ENCODE measurements at regions not wholly inside any gene's neighbourhood (a gene's known extent, or its start where the extent isn't known, plus 50 kb on each side); places are given as distances from the start of the nearest gene placed in this dataset.
A peak's percentile ranks its signal among the peaks of the same experiment; 100 is the strongest.

DNA sequence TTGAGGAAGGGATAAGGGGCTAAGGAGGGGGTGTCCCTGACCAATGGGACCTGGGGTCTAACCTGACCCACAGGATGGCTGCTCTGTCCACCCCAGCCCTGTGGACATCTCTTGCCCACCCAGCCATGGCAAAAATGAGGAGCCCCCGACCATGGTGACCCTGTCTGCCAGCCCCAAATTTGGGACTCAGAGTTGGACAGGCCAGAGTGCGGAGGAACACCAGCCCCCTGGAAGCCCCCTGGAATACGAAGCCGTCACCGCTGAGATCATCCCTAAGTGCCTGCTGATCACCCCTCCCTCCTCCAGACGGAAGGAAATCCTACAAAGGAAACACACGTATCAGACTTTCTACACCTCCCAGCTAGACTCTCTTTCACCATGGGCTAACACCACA, 119.3 kb downstream of the SIK1 start:
- peak overlapping the region; percentile 40; the same call in 1 of the 2 replicates for H3K4me2 ChIP-seq (ENCODE audit: low read length)
- TF ChIP-seq POLR2A (IDR thresholded peaks at IDR 0.05; ENCODE audit: borderline replicate concordance, extremely low read depth, insufficient read depth, insufficient read length), result no peak
- TF ChIP-seq TCF7L2 (IDR thresholded peaks at IDR 0.05; ENCODE audit: borderline replicate concordance, extremely low read depth, insufficient read depth, insufficient read length), result no peak
- TF ChIP-seq, protein P1, sequence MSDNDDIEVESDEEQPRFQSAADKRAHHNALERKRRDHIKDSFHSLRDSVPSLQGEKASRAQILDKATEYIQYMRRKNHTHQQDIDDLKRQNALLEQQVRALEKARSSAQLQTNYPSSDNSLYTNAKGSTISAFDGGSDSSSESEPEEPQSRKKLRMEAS (IDR thresholded peaks at IDR 0.05), result no peak
- no peak for TF ChIP-seq CBX3 (IDR thresholded peaks at IDR 0.05; ENCODE audit: low read depth)
- no peak for TF ChIP-seq ZNF274 (IDR thresholded peaks at IDR 0.05; ENCODE audit: low read depth, low read length)
- no peak for TF ChIP-seq SIN3A (IDR thresholded peaks at IDR 0.05; ENCODE audit: low read depth)
- TF ChIP-seq EGR1 (IDR thresholded peaks at IDR 0.05; ENCODE audit: low read depth), result no peak
- TF ChIP-seq CEBPB (IDR thresholded peaks at IDR 0.05; ENCODE audit: low read depth), result no peak
- TF ChIP-seq, protein P2, sequence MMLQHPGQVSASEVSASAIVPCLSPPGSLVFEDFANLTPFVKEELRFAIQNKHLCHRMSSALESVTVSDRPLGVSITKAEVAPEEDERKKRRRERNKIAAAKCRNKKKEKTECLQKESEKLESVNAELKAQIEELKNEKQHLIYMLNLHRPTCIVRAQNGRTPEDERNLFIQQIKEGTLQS (IDR thresholded peaks at IDR 0.05), result no peak
- TF ChIP-seq ZFX (IDR thresholded peaks at IDR 0.05), result no peak
- TF ChIP-seq JUND (IDR thresholded peaks at IDR 0.05), result no peak
- TF ChIP-seq EZH2 (IDR thresholded peaks at IDR 0.05), result no peak
- no peak for TF ChIP-seq EZH2phosphoT487 (IDR thresholded peaks at IDR 0.05; ENCODE audit: borderline replicate concordance)
- no peak for TF ChIP-seq SP1 (IDR thresholded peaks at IDR 0.05; ENCODE audit: low read depth)
- no peak for TF ChIP-seq YY1 (IDR thresholded peaks at IDR 0.05; ENCODE audit: extremely low read depth, insufficient replicate concordance, low read depth, low read length)
- TF ChIP-seq SRF (IDR thresholded peaks at IDR 0.05; ENCODE audit: low read depth), result no peak
- TF ChIP-seq, protein P3, sequence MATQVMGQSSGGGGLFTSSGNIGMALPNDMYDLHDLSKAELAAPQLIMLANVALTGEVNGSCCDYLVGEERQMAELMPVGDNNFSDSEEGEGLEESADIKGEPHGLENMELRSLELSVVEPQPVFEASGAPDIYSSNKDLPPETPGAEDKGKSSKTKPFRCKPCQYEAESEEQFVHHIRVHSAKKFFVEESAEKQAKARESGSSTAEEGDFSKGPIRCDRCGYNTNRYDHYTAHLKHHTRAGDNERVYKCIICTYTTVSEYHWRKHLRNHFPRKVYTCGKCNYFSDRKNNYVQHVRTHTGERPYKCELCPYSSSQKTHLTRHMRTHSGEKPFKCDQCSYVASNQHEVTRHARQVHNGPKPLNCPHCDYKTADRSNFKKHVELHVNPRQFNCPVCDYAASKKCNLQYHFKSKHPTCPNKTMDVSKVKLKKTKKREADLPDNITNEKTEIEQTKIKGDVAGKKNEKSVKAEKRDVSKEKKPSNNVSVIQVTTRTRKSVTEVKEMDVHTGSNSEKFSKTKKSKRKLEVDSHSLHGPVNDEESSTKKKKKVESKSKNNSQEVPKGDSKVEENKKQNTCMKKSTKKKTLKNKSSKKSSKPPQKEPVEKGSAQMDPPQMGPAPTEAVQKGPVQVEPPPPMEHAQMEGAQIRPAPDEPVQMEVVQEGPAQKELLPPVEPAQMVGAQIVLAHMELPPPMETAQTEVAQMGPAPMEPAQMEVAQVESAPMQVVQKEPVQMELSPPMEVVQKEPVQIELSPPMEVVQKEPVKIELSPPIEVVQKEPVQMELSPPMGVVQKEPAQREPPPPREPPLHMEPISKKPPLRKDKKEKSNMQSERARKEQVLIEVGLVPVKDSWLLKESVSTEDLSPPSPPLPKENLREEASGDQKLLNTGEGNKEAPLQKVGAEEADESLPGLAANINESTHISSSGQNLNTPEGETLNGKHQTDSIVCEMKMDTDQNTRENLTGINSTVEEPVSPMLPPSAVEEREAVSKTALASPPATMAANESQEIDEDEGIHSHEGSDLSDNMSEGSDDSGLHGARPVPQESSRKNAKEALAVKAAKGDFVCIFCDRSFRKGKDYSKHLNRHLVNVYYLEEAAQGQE (IDR thresholded peaks at IDR 0.05; ENCODE audit: low read depth), result no peak
- TF ChIP-seq POLR2AphosphoS5 (IDR thresholded peaks at IDR 0.05; ENCODE audit: low read depth, low read length), result no peak
- H3K4me1 ChIP-seq (ENCODE audit: control insufficient read depth in 1 of 2, insufficient read depth in 2 of 2, low read length in 2 of 2), result peaks cover 0 to 10% of the 10 kb centered on the region in 2 experiments; a peak in 2 of 4 replicates
- no peak overlapping the region for H3K27ac ChIP-seq (ENCODE audit: low read depth, low read length)
- no peaks in the 10 kb centered on the region for H3K9me3 ChIP-seq (ENCODE audit: control insufficient read depth in 1 of 2, insufficient read depth in 1 of 2, low read depth in 1 of 2, low read length in 2 of 2)
- ATAC-seq, result no peak
- no peaks in the 10 kb centered on the region for H3K36me3 ChIP-seq (ENCODE audit: control insufficient read depth in 1 of 2, insufficient read depth in 2 of 2, low read length in 2 of 2)
- ChIA-PET CTCF (no interaction called here), POLR2A (no interaction called here), RAD21 (ENCODE audit: low non-redundant PET in 1 of 2, low total read pairs in 2 of 2, uncharacterized antibody in 2 of 2, unreplicated experiment in 2 of 2) (no interaction called here)
- H3K9me2 ChIP-seq (ENCODE audit: insufficient read depth), result no peaks in the 10 kb centered on the region
- DNase-seq (ENCODE audit: low read depth, low spot score), result no peak
- no peaks in the 10 kb centered on the region for H3K79me2 ChIP-seq (ENCODE audit: insufficient read depth, low read length)
- H2AFZ ChIP-seq (ENCODE audit: low read depth, low read length, poor library complexity, severe bottlenecking), result no peak overlapping the region
- H3K9ac ChIP-seq (ENCODE audit: low read length), result no peak overlapping the region
- H4K20me1 ChIP-seq (ENCODE audit: insufficient read depth), result no peaks in the 10 kb centered on the region
- no TSS peak for BruUV-seq (replicated peaks)
- H3K27me3 ChIP-seq (ENCODE audit: insufficient read depth, low read length), result no peaks in the 10 kb centered on the region
- intact Hi-C loops (cut with micrococcal nuclease), result no loop called here
- H3K4me3 ChIP-seq (replicated peaks in 1 of 2; ENCODE audit: low read depth in 1 of 2, low read length in 2 of 2), result no peak overlapping the region

All from HCT116 (cell line).